ENCODE measurements at regions not wholly inside any gene's neighbourhood (a gene's known extent, or its start where the extent isn't known, plus 50 kb on each side); places are given as distances from the start of the nearest gene placed in this dataset.

DNA sequence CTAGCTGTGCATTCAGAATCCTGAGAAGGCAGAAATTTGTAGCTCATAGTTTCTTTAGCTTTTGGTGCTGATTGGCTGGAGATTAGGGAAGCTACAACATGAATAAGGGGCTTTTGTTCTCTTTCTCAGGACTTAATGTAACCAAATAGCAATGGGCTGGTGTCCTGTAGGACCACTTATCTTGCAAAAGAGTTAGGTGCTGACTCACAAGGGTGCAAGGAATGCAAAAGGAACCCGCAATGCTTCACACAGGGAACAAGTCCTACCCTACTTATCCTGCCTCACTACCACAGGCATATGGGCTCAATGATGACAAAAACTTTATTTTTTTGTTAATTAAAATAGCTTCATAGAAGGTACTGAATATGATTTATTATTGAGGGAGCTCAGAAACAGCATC is 541.5 kb downstream of the AMY1C start (continued):
- TF ChIP-seq, protein P1, sequence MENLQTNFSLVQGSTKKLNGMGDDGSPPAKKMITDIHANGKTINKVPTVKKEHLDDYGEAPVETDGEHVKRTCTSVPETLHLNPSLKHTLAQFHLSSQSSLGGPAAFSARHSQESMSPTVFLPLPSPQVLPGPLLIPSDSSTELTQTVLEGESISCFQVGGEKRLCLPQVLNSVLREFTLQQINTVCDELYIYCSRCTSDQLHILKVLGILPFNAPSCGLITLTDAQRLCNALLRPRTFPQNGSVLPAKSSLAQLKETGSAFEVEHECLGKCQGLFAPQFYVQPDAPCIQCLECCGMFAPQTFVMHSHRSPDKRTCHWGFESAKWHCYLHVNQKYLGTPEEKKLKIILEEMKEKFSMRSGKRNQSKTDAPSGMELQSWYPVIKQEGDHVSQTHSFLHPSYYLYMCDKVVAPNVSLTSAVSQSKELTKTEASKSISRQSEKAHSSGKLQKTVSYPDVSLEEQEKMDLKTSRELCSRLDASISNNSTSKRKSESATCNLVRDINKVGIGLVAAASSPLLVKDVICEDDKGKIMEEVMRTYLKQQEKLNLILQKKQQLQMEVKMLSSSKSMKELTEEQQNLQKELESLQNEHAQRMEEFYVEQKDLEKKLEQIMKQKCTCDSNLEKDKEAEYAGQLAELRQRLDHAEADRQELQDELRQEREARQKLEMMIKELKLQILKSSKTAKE (IDR thresholded peaks at IDR 0.05; ENCODE audit: low read depth, poor library complexity, severe bottlenecking) = no peak
- TF ChIP-seq SP1 (IDR thresholded peaks at IDR 0.05; ENCODE audit: low read depth, low read length) = no peak
- no peak for TF ChIP-seq RELA (IDR thresholded peaks at IDR 0.05; ENCODE audit: borderline replicate concordance, partially characterized antibody)
- TF ChIP-seq, protein P2, sequence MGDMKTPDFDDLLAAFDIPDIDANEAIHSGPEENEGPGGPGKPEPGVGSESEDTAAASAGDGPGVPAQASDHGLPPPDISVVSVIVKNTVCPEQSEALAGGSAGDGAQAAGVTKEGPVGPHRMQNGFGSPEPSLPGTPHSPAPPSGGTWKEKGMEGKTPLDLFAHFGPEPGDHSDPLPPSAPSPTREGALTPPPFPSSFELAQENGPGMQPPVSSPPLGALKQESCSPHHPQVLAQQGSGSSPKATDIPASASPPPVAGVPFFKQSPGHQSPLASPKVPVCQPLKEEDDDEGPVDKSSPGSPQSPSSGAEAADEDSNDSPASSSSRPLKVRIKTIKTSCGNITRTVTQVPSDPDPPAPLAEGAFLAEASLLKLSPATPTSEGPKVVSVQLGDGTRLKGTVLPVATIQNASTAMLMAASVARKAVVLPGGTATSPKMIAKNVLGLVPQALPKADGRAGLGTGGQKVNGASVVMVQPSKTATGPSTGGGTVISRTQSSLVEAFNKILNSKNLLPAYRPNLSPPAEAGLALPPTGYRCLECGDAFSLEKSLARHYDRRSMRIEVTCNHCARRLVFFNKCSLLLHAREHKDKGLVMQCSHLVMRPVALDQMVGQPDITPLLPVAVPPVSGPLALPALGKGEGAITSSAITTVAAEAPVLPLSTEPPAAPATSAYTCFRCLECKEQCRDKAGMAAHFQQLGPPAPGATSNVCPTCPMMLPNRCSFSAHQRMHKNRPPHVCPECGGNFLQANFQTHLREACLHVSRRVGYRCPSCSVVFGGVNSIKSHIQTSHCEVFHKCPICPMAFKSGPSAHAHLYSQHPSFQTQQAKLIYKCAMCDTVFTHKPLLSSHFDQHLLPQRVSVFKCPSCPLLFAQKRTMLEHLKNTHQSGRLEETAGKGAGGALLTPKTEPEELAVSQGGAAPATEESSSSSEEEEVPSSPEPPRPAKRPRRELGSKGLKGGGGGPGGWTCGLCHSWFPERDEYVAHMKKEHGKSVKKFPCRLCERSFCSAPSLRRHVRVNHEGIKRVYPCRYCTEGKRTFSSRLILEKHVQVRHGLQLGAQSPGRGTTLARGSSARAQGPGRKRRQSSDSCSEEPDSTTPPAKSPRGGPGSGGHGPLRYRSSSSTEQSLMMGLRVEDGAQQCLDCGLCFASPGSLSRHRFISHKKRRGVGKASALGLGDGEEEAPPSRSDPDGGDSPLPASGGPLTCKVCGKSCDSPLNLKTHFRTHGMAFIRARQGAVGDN (IDR thresholded peaks at IDR 0.05) = no peak
- no peak for TF ChIP-seq ZBED1 (IDR thresholded peaks at IDR 0.05; ENCODE audit: borderline replicate concordance)
- no peak for TF ChIP-seq TCF12 (IDR thresholded peaks at IDR 0.05; ENCODE audit: low read depth, low read length)
- no peak for TF ChIP-seq MEF2B (IDR thresholded peaks at IDR 0.05; ENCODE audit: partially characterized antibody, poor library complexity, severe bottlenecking)
- TF ChIP-seq ZZZ3 (IDR thresholded peaks at IDR 0.05; ENCODE audit: control insufficient read depth, insufficient read length, low read depth) = no peak
- TF ChIP-seq SREBF1 (IDR thresholded peaks at IDR 0.05; ENCODE audit: low read length) = no peak
- no peak for TF ChIP-seq NFXL1 (IDR thresholded peaks at IDR 0.05; ENCODE audit: borderline replicate concordance)
- TF ChIP-seq, protein P3, sequence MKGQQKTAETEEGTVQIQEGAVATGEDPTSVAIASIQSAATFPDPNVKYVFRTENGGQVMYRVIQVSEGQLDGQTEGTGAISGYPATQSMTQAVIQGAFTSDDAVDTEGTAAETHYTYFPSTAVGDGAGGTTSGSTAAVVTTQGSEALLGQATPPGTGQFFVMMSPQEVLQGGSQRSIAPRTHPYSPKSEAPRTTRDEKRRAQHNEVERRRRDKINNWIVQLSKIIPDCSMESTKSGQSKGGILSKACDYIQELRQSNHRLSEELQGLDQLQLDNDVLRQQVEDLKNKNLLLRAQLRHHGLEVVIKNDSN (IDR thresholded peaks at IDR 0.05; ENCODE audit: borderline replicate concordance, extremely low read length, insufficient read depth, low read depth, low read length) = no peak
- TF ChIP-seq FOXM1 (IDR thresholded peaks at IDR 0.05; ENCODE audit: low read depth, low read length) = no peak

Measured in GM12878 (cell line).